GM12878 (cell line): ENCODE measurements at regions not wholly inside any gene's neighbourhood (a gene's known extent, or its start where the extent isn't known, plus 50 kb on each side); places are given as distances from the start of the nearest gene placed in this dataset.

Source experiments
- ESRRA ChIP-seq: IDR thresholded peaks from 2 replicates; pipeline ENCODE4 v1.6.1; 2012; ENCODE audit warnings: mild to moderate bottlenecking, low read length, improper control_type of control experiment
- GABPA ChIP-seq: IDR thresholded peaks from 2 replicates; pipeline ENCODE4 v1.6.1; 2014; ENCODE audit warnings: antibody characterized with exemption, low read depth, mild to moderate bottlenecking, inconsistent platforms
- POLR2A ChIP-seq: IDR thresholded peaks from 2 replicates; pipeline ENCODE4 v1.6.1; 2011; ENCODE audit warnings: low read depth, mild to moderate bottlenecking, low read length
- RELA ChIP-seq: fragments of 450-650 bp; IDR thresholded peaks from 2 replicates; pipeline ENCODE4 v1.8.0; 2014; ENCODE audit warnings: borderline replicate concordance; ENCODE audit not compliant: partially characterized antibody
- TF ChIP-seq, protein P1 (sequence below), 3 experiments: IDR thresholded peaks in 2 of 3; conservative IDR thresholded peaks in 1 of 3; 2 replicates each; pipeline ENCODE4 v1.5.1; 2011; ENCODE audit warnings: low read depth in 3 of 3, low read length in 3 of 3, mild to moderate bottlenecking in 3 of 3, control low read depth in 2 of 3, moderate library complexity in 2 of 3, inconsistent platforms in 1 of 3, mixed read lengths in 1 of 3; ENCODE audit not compliant: control insufficient read depth in 2 of 3, insufficient read depth in 1 of 3; ENCODE audit errors: extremely low read depth in 1 of 3

DNA sequence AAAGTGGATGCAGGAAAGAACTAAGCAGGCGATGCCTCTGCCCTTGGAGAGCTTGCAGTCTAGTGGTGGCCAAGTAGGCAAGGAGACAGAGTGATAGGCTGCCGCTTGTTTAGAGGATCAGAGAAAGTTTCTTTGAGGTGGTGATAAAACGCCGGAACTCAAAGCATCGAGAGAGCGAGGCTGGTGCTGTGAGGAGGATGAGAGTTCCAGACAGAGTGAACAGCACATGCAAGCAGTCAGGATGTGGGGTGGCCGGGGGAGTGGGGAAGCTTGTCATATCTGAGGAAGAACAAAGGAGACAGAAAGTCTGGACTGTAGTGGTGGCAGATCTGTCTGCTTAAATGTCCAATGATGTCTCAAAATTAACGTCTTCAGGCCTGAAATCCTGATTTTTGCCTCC is 319.7 kb downstream of the SNAPC1 start:
- TF ChIP-seq ESRRA (no peak), GABPA (no peak), RELA (no peak), POLR2A (no peak)
- TF ChIP-seq, protein P1, sequence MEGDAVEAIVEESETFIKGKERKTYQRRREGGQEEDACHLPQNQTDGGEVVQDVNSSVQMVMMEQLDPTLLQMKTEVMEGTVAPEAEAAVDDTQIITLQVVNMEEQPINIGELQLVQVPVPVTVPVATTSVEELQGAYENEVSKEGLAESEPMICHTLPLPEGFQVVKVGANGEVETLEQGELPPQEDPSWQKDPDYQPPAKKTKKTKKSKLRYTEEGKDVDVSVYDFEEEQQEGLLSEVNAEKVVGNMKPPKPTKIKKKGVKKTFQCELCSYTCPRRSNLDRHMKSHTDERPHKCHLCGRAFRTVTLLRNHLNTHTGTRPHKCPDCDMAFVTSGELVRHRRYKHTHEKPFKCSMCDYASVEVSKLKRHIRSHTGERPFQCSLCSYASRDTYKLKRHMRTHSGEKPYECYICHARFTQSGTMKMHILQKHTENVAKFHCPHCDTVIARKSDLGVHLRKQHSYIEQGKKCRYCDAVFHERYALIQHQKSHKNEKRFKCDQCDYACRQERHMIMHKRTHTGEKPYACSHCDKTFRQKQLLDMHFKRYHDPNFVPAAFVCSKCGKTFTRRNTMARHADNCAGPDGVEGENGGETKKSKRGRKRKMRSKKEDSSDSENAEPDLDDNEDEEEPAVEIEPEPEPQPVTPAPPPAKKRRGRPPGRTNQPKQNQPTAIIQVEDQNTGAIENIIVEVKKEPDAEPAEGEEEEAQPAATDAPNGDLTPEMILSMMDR (IDR thresholded peaks at IDR 0.05 in 2 of 3, conservative IDR thresholded peaks at IDR 0.05 in 1 of 3; ENCODE audit: control insufficient read depth in 2 of 3, extremely low read depth in 1 of 3, insufficient read depth in 1 of 3, low read depth in 3 of 3, low read length in 3 of 3), result no peak
